ENCODE measurements at regions not wholly inside any gene's neighbourhood (a gene's known extent, or its start where the extent isn't known, plus 50 kb on each side); places are given as distances from the start of the nearest gene placed in this dataset.

GRCh38 chr5:162544905-162545304, 477.3 kb downstream of the GABRG2 start:
- POLR2A ChIA-PET: no interaction called here
- Mint-ChIP-seq H3K27me3 (ENCODE audit: low read depth) (no peaks in the 10 kb centered on the region), H3K4me1 (no peaks in the 10 kb centered on the region)

More at GRCh38 chr5:162544905-162545304, 477.3 kb downstream of the GABRG2 start:
- DNase-seq (ENCODE audit: low spot score): no peak
- TF ChIP-seq ZNF317 (CRISPR knock-in tag; IDR thresholded peaks at IDR 0.05; ENCODE audit: borderline replicate concordance, low read depth) (no peak), CREM (CRISPR knock-in tag; IDR thresholded peaks at IDR 0.05) (no peak), ERG (CRISPR knock-in tag; IDR thresholded peaks at IDR 0.05) (no peak), ZSCAN18 (CRISPR knock-in tag; IDR thresholded peaks at IDR 0.05) (no peak), TEAD4 (CRISPR knock-in tag; IDR thresholded peaks at IDR 0.05) (no peak), ATF2 (CRISPR knock-in tag; IDR thresholded peaks at IDR 0.05; ENCODE audit: borderline replicate concordance, low read depth) (no peak), MAX (CRISPR knock-in tag; IDR thresholded peaks at IDR 0.05) (no peak), MXD4 (CRISPR knock-in tag; IDR thresholded peaks at IDR 0.05; ENCODE audit: borderline replicate concordance) (no peak), NR2C2 (CRISPR knock-in tag; IDR thresholded peaks at IDR 0.05) (no peak), ZNF512 (CRISPR knock-in tag; IDR thresholded peaks at IDR 0.05; ENCODE audit: borderline replicate concordance) (no peak), TP53 (CRISPR knock-in tag; IDR thresholded peaks at IDR 0.05) (no peak), MLX (CRISPR knock-in tag; IDR thresholded peaks at IDR 0.05) (no peak), PREB (CRISPR knock-in tag; IDR thresholded peaks at IDR 0.05; ENCODE audit: borderline replicate concordance) (no peak), CREB1 (CRISPR knock-in tag; IDR thresholded peaks at IDR 0.05) (no peak), MYBL2 (CRISPR knock-in tag; IDR thresholded peaks at IDR 0.05) (no peak), ZNF138 (CRISPR knock-in tag; conservative IDR thresholded peaks at IDR 0.05) (no peak), PRDM15 (CRISPR knock-in tag; IDR thresholded peaks at IDR 0.05) (no peak), ZBTB21 (CRISPR knock-in tag; IDR thresholded peaks at IDR 0.05; ENCODE audit: borderline replicate concordance) (no peak)
- no peak overlapping the region for H3K4me3 Mint-ChIP-seq
- H3K36me3 Mint-ChIP-seq: peaks cover 8% of the 10 kb centered on the region
- no peak overlapping the region for H3K27ac Mint-ChIP-seq
- H3K9me3 Mint-ChIP-seq: peaks cover 24% of the 10 kb centered on the region
- CTCF ChIA-PET: no interaction called here
- no peak for ATAC-seq

All from WTC11 (cell line).